ENCODE measurements at regions not wholly inside any gene's neighbourhood (a gene's known extent, or its start where the extent isn't known, plus 50 kb on each side); places are given as distances from the start of the nearest gene placed in this dataset.

GRCh38 chr2:225103737-225104141, 61.5 kb upstream of the DOCK10 start:
- FAIRE-seq (no peak), DNase-seq (ENCODE audit: low spot score in 2 of 2) (no peak)

DNA sequence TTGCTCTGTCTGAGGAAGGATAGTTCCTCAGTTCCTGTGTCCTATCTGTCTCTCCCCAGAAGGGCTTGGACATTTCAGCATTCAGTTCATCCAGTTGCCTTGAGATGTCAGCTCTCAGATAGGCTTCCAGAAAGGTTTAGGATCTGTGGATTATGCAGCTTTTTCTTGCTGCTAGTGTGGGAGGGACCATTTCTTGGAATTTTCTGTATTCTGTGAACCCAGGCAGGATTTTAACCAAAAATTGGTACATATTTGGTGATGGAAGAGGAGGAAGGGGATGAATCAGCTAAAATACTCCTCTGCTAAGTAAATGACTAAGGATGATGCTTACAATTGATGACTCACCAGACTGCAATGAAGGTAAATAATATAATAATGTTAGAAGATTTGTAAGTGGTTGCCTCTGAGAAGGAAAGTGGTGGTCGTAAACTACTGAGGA, 58.6 kb upstream of the DOCK10 start:
- FAIRE-seq (no peak), DNase-seq (ENCODE audit: low spot score in 2 of 2) (no peak)

GRCh38 chr2:225100269-225100668, 58.0 kb upstream of the DOCK10 start:
- FAIRE-seq = no peak
- no peak for DNase-seq (ENCODE audit: low spot score in 2 of 2)

DNA sequence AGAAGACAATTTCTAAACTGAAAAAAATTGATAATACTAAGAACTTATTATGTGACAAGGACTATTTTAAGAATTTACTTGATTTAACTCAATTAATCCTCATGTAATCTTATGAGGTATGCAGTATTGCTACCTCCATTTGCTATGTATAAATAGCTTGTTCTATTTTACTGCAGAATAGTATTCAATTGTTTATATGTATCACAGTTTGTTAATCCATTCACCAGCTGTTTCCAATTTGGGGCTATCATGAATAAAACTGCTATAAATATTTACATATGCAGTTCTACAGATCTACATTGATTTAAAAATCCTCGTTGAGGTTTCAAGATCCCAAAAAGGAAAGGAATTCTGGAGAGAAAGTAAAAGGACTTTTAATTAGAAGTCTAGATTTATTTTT, 54.8 kb upstream of the DOCK10 start:
- no peak for DNase-seq (ENCODE audit: low spot score in 2 of 2)
- no peak for FAIRE-seq

Measured in frontal cortex (tissue), 3 donors.